ENCODE measurements at regions not wholly inside any gene's neighbourhood (a gene's known extent, or its start where the extent isn't known, plus 50 kb on each side); places are given as distances from the start of the nearest gene placed in this dataset.
A peak's percentile ranks its signal among the peaks of the same experiment; 100 is the strongest.

GRCh38 chrX:137233478-137233877 lies 199.7 kb upstream of the GPR101 start:
- no peaks in the 10 kb centered on the region for H3K9me3 ChIP-seq (ENCODE audit: insufficient read depth, low read depth, low read length)
- H3K27ac ChIP-seq (ENCODE audit: low read depth, low read length), result no peak overlapping the region
- TF ChIP-seq, protein P1, sequence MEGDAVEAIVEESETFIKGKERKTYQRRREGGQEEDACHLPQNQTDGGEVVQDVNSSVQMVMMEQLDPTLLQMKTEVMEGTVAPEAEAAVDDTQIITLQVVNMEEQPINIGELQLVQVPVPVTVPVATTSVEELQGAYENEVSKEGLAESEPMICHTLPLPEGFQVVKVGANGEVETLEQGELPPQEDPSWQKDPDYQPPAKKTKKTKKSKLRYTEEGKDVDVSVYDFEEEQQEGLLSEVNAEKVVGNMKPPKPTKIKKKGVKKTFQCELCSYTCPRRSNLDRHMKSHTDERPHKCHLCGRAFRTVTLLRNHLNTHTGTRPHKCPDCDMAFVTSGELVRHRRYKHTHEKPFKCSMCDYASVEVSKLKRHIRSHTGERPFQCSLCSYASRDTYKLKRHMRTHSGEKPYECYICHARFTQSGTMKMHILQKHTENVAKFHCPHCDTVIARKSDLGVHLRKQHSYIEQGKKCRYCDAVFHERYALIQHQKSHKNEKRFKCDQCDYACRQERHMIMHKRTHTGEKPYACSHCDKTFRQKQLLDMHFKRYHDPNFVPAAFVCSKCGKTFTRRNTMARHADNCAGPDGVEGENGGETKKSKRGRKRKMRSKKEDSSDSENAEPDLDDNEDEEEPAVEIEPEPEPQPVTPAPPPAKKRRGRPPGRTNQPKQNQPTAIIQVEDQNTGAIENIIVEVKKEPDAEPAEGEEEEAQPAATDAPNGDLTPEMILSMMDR (IDR thresholded peaks at IDR 0.05; ENCODE audit: insufficient read depth, low read depth, low read length), result no peak
- no peak for TF ChIP-seq EZH2 (IDR thresholded peaks at IDR 0.05; ENCODE audit: insufficient read depth, low read length)
- FAIRE-seq (peak; percentile 79), DNase-seq (ENCODE audit: low read depth) (no peak)
- no peaks in the 10 kb centered on the region for H3K36me3 Mint-ChIP-seq (ENCODE audit: low read depth, unreplicated experiment)
- no peaks in the 10 kb centered on the region for H4K20me1 ChIP-seq (ENCODE audit: insufficient read depth, low read length)
- no peak overlapping the region for H2AFZ ChIP-seq (ENCODE audit: low read depth, low read length)
- H3K27ac Mint-ChIP-seq (ENCODE audit: unreplicated experiment), result no peak overlapping the region
- H3K4me3 ChIP-seq (ENCODE audit: insufficient read depth, low read depth, low read length), result no peak overlapping the region
- H3K27me3 ChIP-seq (ENCODE audit: insufficient read depth, low read length), result no peaks in the 10 kb centered on the region
- H3K79me2 ChIP-seq (ENCODE audit: insufficient read depth, low read length), result no peaks in the 10 kb centered on the region
- H3K4me3 Mint-ChIP-seq (ENCODE audit: unreplicated experiment), result no peak overlapping the region
- no peak overlapping the region for H3K4me2 ChIP-seq (ENCODE audit: low read length)
- no peaks in the 10 kb centered on the region for H3K36me3 ChIP-seq (ENCODE audit: insufficient read depth, low read length)
- no peaks in the 10 kb centered on the region for H3K4me1 Mint-ChIP-seq (ENCODE audit: low read depth, unreplicated experiment)
- H3K27me3 Mint-ChIP-seq (ENCODE audit: low read depth, unreplicated experiment), result no peaks in the 10 kb centered on the region
- no peaks in the 10 kb centered on the region for H3K9me3 Mint-ChIP-seq (ENCODE audit: unreplicated experiment)
- no peaks in the 10 kb centered on the region for H3K4me1 ChIP-seq (ENCODE audit: insufficient read depth, low read length)
- no peak overlapping the region for H3K9ac ChIP-seq (ENCODE audit: low read length)

DNA sequence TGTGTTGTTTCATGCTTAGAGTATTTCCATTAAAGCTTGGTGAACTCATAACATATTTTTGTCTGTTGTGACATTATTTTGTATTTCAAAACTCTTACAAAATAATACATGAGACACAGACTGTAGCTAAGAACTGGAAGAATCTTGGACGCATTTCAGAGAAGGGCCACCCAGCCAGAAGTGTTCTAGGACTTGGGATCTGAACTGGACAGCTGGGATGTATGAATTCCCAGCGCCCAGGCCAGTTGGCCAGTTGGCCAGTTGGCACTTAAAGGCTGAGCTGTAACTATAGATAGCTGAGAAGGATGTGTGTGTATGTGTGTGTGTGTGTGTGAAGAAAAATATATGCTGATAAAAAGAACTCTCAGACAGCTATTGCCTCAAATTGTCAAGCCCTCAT lies 193.4 kb upstream of the GPR101 start:
- H3K36me3 ChIP-seq (ENCODE audit: insufficient read depth, low read length), result no peaks in the 10 kb centered on the region
- H3K4me3 ChIP-seq (ENCODE audit: insufficient read depth, low read depth, low read length), result no peak overlapping the region
- TF ChIP-seq EZH2 (IDR thresholded peaks at IDR 0.05; ENCODE audit: insufficient read depth, low read length), result no peak
- TF ChIP-seq, protein P1 (IDR thresholded peaks at IDR 0.05; ENCODE audit: insufficient read depth, low read depth, low read length), result no peak
- Mint-ChIP-seq H3K27me3 (ENCODE audit: low read depth, unreplicated experiment) (peaks cover 2% of the 10 kb centered on the region), H3K4me3 (ENCODE audit: unreplicated experiment) (no peak overlapping the region), H3K27ac (ENCODE audit: unreplicated experiment) (no peak overlapping the region), H3K4me1 (ENCODE audit: low read depth, unreplicated experiment) (no peaks in the 10 kb centered on the region), H3K9me3 (ENCODE audit: unreplicated experiment) (no peaks in the 10 kb centered on the region), H3K36me3 (ENCODE audit: low read depth, unreplicated experiment) (no peaks in the 10 kb centered on the region)
- DNase-seq (ENCODE audit: low read depth) (no peak), FAIRE-seq (peak; percentile 58)
- no peaks in the 10 kb centered on the region for H3K79me2 ChIP-seq (ENCODE audit: insufficient read depth, low read length)
- no peak overlapping the region for H3K4me2 ChIP-seq (ENCODE audit: low read length)
- no peaks in the 10 kb centered on the region for H4K20me1 ChIP-seq (ENCODE audit: insufficient read depth, low read length)
- H3K9ac ChIP-seq (ENCODE audit: low read length), result no peak overlapping the region
- no peaks in the 10 kb centered on the region for H3K9me3 ChIP-seq (ENCODE audit: insufficient read depth, low read depth, low read length)
- H3K27ac ChIP-seq (ENCODE audit: low read depth, low read length), result no peak overlapping the region
- no peaks in the 10 kb centered on the region for H3K4me1 ChIP-seq (ENCODE audit: insufficient read depth, low read length)
- H2AFZ ChIP-seq (ENCODE audit: low read depth, low read length), result no peak overlapping the region
- no peaks in the 10 kb centered on the region for H3K27me3 ChIP-seq (ENCODE audit: insufficient read depth, low read length)

- no peaks in the 10 kb centered on the region for H4K20me1 ChIP-seq (ENCODE audit: insufficient read depth, low read length)
- no peak overlapping the region for H3K27ac ChIP-seq (ENCODE audit: low read depth, low read length)
- H3K4me2 ChIP-seq (ENCODE audit: low read length), result no peak overlapping the region
- peaks cover 4% of the 10 kb centered on the region for H3K9me3 Mint-ChIP-seq (ENCODE audit: unreplicated experiment)
- H2AFZ ChIP-seq (ENCODE audit: low read depth, low read length), result no peak overlapping the region
- H3K4me3 ChIP-seq (ENCODE audit: insufficient read depth, low read depth, low read length), result no peak overlapping the region
- no peak for DNase-seq (ENCODE audit: low read depth)
- H3K4me1 Mint-ChIP-seq (ENCODE audit: low read depth, unreplicated experiment), result no peaks in the 10 kb centered on the region
- H3K9me3 ChIP-seq (ENCODE audit: insufficient read depth, low read depth, low read length), result no peaks in the 10 kb centered on the region
- no peak overlapping the region for H3K4me3 Mint-ChIP-seq (ENCODE audit: unreplicated experiment)
- H3K4me1 ChIP-seq (ENCODE audit: insufficient read depth, low read length), result no peaks in the 10 kb centered on the region
- H3K27ac Mint-ChIP-seq (ENCODE audit: unreplicated experiment), result no peak overlapping the region
- H3K27me3 ChIP-seq (ENCODE audit: insufficient read depth, low read length), result no peaks in the 10 kb centered on the region
- H3K27me3 Mint-ChIP-seq (ENCODE audit: low read depth, unreplicated experiment), result no peaks in the 10 kb centered on the region
- no peaks in the 10 kb centered on the region for H3K36me3 Mint-ChIP-seq (ENCODE audit: low read depth, unreplicated experiment)
- no peak for TF ChIP-seq EZH2 (IDR thresholded peaks at IDR 0.05; ENCODE audit: insufficient read depth, low read length)
- TF ChIP-seq, protein P1 (IDR thresholded peaks at IDR 0.05; ENCODE audit: insufficient read depth, low read depth, low read length), result no peak
- FAIRE-seq, result no peak
- no peaks in the 10 kb centered on the region for H3K79me2 ChIP-seq (ENCODE audit: insufficient read depth, low read length)
- no peaks in the 10 kb centered on the region for H3K36me3 ChIP-seq (ENCODE audit: insufficient read depth, low read length)
- H3K9ac ChIP-seq (ENCODE audit: low read length), result no peak overlapping the region
Measured at GRCh38 chrX:137215467-137215866, 181.7 kb upstream of the GPR101 start.
